ENCODE measurements at regions not wholly inside any gene's neighbourhood (a gene's known extent, or its start where the extent isn't known, plus 50 kb on each side); places are given as distances from the start of the nearest gene placed in this dataset.

- DNase-seq (ENCODE audit: low read depth in 2 of 2): no peak
Measured at GRCh38 chr11:91761406-91762025, 463.1 kb upstream of the FAT3 start.

GRCh38 chr11:91756829-91757480 lies 467.7 kb upstream of the FAT3 start:
- no peak for DNase-seq (ENCODE audit: low read depth in 2 of 2)

- DNase-seq (ENCODE audit: low read depth in 2 of 2): no peak
Measured at GRCh38 chr11:91755951-91756707, 468.5 kb upstream of the FAT3 start.

- no peak for DNase-seq (ENCODE audit: low read depth in 2 of 2)
Measured at GRCh38 chr11:91755526-91755925, 469.1 kb upstream of the FAT3 start.

GRCh38 chr11:91749251-91749650 lies 475.4 kb upstream of the FAT3 start:
- no peak for DNase-seq (ENCODE audit: low read depth in 2 of 2)

GRCh38 chr11:91742155-91742554 lies 482.5 kb upstream of the FAT3 start:
- DNase-seq (ENCODE audit: low read depth in 2 of 2): no peak

GRCh38 chr11:91731051-91731450 lies 493.6 kb upstream of the FAT3 start:
- no peak for DNase-seq (ENCODE audit: low read depth in 2 of 2)

GRCh38 chr11:91730620-91731019 lies 494.0 kb upstream of the FAT3 start:
- no peak for DNase-seq (ENCODE audit: low read depth in 2 of 2)

- no peak for DNase-seq (ENCODE audit: low read depth in 2 of 2)
Measured at GRCh38 chr11:91730057-91730456, 494.6 kb upstream of the FAT3 start.

- no peak for DNase-seq (ENCODE audit: low read depth in 2 of 2)
Measured at GRCh38 chr11:91717169-91717568, 507.4 kb upstream of the FAT3 start.

- no peak for DNase-seq (ENCODE audit: low read depth in 2 of 2)
Measured at GRCh38 chr11:91707652-91708482, 516.8 kb upstream of the FAT3 start.

GRCh38 chr11:91703042-91703441 lies 521.6 kb upstream of the FAT3 start:
- DNase-seq (ENCODE audit: low read depth in 2 of 2): no peak

- DNase-seq (ENCODE audit: low read depth in 2 of 2): no peak
Measured at GRCh38 chr11:91700854-91701253, 523.8 kb upstream of the FAT3 start.

GRCh38 chr11:91698845-91699244 lies 525.8 kb upstream of the FAT3 start:
- no peak for DNase-seq (ENCODE audit: low read depth in 2 of 2)

- DNase-seq (ENCODE audit: low read depth in 2 of 2): no peak
Measured at GRCh38 chr11:91694331-91694730, 530.3 kb upstream of the FAT3 start.

GRCh38 chr11:91691872-91692271 lies 532.7 kb upstream of the FAT3 start:
- no peak for DNase-seq (ENCODE audit: low read depth in 2 of 2)

- DNase-seq (ENCODE audit: low read depth in 2 of 2): no peak
Measured at GRCh38 chr11:91688672-91689071, 535.9 kb upstream of the FAT3 start.

GRCh38 chr11:91686700-91687099 lies 537.9 kb upstream of the FAT3 start:
- no peak for DNase-seq (ENCODE audit: low read depth in 2 of 2)

GRCh38 chr11:91686281-91686680 lies 538.3 kb upstream of the FAT3 start:
- DNase-seq (ENCODE audit: low read depth in 2 of 2): no peak

GRCh38 chr11:91673705-91674104 lies 550.9 kb upstream of the FAT3 start:
- DNase-seq (ENCODE audit: low read depth in 2 of 2): no peak

- DNase-seq (ENCODE audit: low read depth in 2 of 2): no peak
Measured at GRCh38 chr11:91664521-91664920, 560.1 kb upstream of the FAT3 start.

- no peak for DNase-seq (ENCODE audit: low read depth in 2 of 2)
Measured at GRCh38 chr11:91660036-91660435, 564.6 kb upstream of the FAT3 start.

All from fibroblast of skin of left quadriceps (primary cell).